ENCODE measurements at regions not wholly inside any gene's neighbourhood (a gene's known extent, or its start where the extent isn't known, plus 50 kb on each side); places are given as distances from the start of the nearest gene placed in this dataset.

- no peak overlapping the region for H3K27ac ChIP-seq
- H3K36me3 ChIP-seq = no peaks in the 10 kb centered on the region
- no peaks in the 10 kb centered on the region for H3K4me1 ChIP-seq
- intact Hi-C loops (cut with DNase I) = no loop called here
- no peaks in the 10 kb centered on the region for H3K9me3 ChIP-seq
- no peak for DNase-seq (ENCODE audit: extremely low spot score in 2 of 2)
- no peaks in the 10 kb centered on the region for H3K27me3 ChIP-seq
- TF ChIP-seq POLR2A (IDR thresholded peaks at IDR 0.05) (no peak), CTCF (IDR thresholded peaks at IDR 0.05) (no peak), POLR2AphosphoS5 (IDR thresholded peaks at IDR 0.05; ENCODE audit: insufficient read depth in 1 of 2, low read depth in 1 of 2) (no peak)
- no peak overlapping the region for H3K4me3 ChIP-seq
Measured at GRCh38 chr11:112548641-112549040, 288.0 kb upstream of the PLET1 start.

GRCh38 chr11:112553205-112553731, 292.6 kb upstream of the PLET1 start:
- H3K4me1 ChIP-seq = no peaks in the 10 kb centered on the region
- peak in 1 of 2 donors; percentile 52 for DNase-seq (ENCODE audit: extremely low spot score in 2 of 2)
- H3K27me3 ChIP-seq = no peaks in the 10 kb centered on the region
- TF ChIP-seq CTCF (IDR thresholded peaks at IDR 0.05) (no peak), POLR2A (IDR thresholded peaks at IDR 0.05) (no peak), POLR2AphosphoS5 (IDR thresholded peaks at IDR 0.05; ENCODE audit: insufficient read depth in 1 of 2, low read depth in 1 of 2) (no peak)
- intact Hi-C loops (cut with DNase I) = no loop called here
- H3K4me3 ChIP-seq = no peak overlapping the region
- no peaks in the 10 kb centered on the region for H3K9me3 ChIP-seq
- no peak overlapping the region for H3K27ac ChIP-seq
- H3K36me3 ChIP-seq = no peaks in the 10 kb centered on the region

- TF ChIP-seq POLR2A (IDR thresholded peaks at IDR 0.05) (no peak), CTCF (IDR thresholded peaks at IDR 0.05) (no peak), POLR2AphosphoS5 (IDR thresholded peaks at IDR 0.05; ENCODE audit: insufficient read depth in 1 of 2, low read depth in 1 of 2) (no peak)
- no peak overlapping the region for H3K4me3 ChIP-seq
- intact Hi-C loops (cut with DNase I) = no loop called here
- no peaks in the 10 kb centered on the region for H3K36me3 ChIP-seq
- H3K27ac ChIP-seq = no peak overlapping the region
- H3K9me3 ChIP-seq = no peaks in the 10 kb centered on the region
- H3K4me1 ChIP-seq = no peaks in the 10 kb centered on the region
- DNase-seq (ENCODE audit: extremely low spot score in 2 of 2) = peak in 1 of 2 donors; percentile 81
- no peaks in the 10 kb centered on the region for H3K27me3 ChIP-seq
Measured at GRCh38 chr11:112554586-112554985, 293.9 kb upstream of the PLET1 start.

- peak in 1 of 2 donors; percentile 93 for DNase-seq (ENCODE audit: extremely low spot score in 2 of 2)
Measured at GRCh38 chr11:112555491-112556364, 295.1 kb upstream of the PLET1 start.

More at GRCh38 chr11:112555491-112556364, 295.1 kb upstream of the PLET1 start:
- no peak overlapping the region for H3K27ac ChIP-seq
- H3K9me3 ChIP-seq = no peaks in the 10 kb centered on the region
- no peaks in the 10 kb centered on the region for H3K36me3 ChIP-seq
- H3K4me3 ChIP-seq = no peak overlapping the region
- H3K27me3 ChIP-seq = no peaks in the 10 kb centered on the region
- intact Hi-C loops (cut with DNase I) = no loop called here
- no peaks in the 10 kb centered on the region for H3K4me1 ChIP-seq
- TF ChIP-seq POLR2A (IDR thresholded peaks at IDR 0.05) (no peak), CTCF (IDR thresholded peaks at IDR 0.05) (peak in 1 of 3 experiments; percentile 30)

Measured in vagina (tissue), 2 donors.